ENCODE measurements at regions not wholly inside any gene's neighbourhood (a gene's known extent, or its start where the extent isn't known, plus 50 kb on each side); places are given as distances from the start of the nearest gene placed in this dataset.

- TF ChIP-seq CTCF (IDR thresholded peaks at IDR 0.05), result no peak
- no peak for TF ChIP-seq POLR2AphosphoS5 (IDR thresholded peaks at IDR 0.05)
- no peak for TF ChIP-seq POLR2A (IDR thresholded peaks at IDR 0.05)
Measured at GRCh38 chr4:23171976-23172375, 479.2 kb downstream of the GBA3 start.
